ENCODE measurements at regions not wholly inside any gene's neighbourhood (a gene's known extent, or its start where the extent isn't known, plus 50 kb on each side); places are given as distances from the start of the nearest gene placed in this dataset.

DNA sequence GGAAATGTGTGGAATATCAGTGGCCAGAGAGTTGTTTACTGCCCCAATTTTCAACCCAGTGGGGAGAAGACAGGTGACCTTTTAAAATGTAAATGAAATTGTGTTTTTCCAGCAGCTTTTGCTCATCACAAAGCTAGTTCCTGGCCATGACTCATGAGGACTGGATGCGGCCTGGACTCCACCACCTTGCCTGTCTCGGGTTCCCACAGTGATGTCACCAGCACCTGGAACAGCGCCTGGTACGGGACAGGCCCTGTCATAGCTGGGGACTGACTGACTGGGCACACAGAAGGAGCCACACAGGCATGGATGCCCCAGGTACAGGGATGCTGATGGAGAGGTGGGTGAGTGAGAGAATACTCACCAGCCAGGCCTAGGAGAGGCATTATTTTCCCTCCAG is 277.1 kb downstream of the AJAP1 start:
- TF ChIP-seq, protein P1, sequence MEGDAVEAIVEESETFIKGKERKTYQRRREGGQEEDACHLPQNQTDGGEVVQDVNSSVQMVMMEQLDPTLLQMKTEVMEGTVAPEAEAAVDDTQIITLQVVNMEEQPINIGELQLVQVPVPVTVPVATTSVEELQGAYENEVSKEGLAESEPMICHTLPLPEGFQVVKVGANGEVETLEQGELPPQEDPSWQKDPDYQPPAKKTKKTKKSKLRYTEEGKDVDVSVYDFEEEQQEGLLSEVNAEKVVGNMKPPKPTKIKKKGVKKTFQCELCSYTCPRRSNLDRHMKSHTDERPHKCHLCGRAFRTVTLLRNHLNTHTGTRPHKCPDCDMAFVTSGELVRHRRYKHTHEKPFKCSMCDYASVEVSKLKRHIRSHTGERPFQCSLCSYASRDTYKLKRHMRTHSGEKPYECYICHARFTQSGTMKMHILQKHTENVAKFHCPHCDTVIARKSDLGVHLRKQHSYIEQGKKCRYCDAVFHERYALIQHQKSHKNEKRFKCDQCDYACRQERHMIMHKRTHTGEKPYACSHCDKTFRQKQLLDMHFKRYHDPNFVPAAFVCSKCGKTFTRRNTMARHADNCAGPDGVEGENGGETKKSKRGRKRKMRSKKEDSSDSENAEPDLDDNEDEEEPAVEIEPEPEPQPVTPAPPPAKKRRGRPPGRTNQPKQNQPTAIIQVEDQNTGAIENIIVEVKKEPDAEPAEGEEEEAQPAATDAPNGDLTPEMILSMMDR (IDR thresholded peaks at IDR 0.05; ENCODE audit: low read depth, low read length, missing input control) = no peak
- TF ChIP-seq SP1 (IDR thresholded peaks at IDR 0.05) (no peak), ZBTB33 (IDR thresholded peaks at IDR 0.05) (no peak), MAX (IDR thresholded peaks at IDR 0.05) (no peak), REST (IDR thresholded peaks at IDR 0.05) (no peak), JUND (IDR thresholded peaks at IDR 0.05) (no peak)
